Mesendoderm (in vitro differentiated cells): ENCODE measurements at regions not wholly inside any gene's neighbourhood (a gene's known extent, or its start where the extent isn't known, plus 50 kb on each side); places are given as distances from the start of the nearest gene placed in this dataset.
A peak's percentile ranks its signal among the peaks of the same experiment; 100 is the strongest.

Experiments
- DNase-seq: peaks from one replicate; pipeline ENCODE4 v3.0.0; 2013
- H2AK5ac ChIP-seq: 2 replicates; pipeline ENCODE4 v1.6.1; 2013; ENCODE audit warnings: low read length, inconsistent platforms
- H2BK120ac ChIP-seq: 2 replicates; pipeline ENCODE4 v1.6.1; 2013; ENCODE audit warnings: low read depth, mild to moderate bottlenecking, low read length, moderate library complexity, mixed read lengths
- H2BK15ac ChIP-seq: replicated peaks from 2 replicates; pipeline ENCODE4 v1.6.1; 2013; ENCODE audit warnings: low read depth, mild to moderate bottlenecking, moderate library complexity
- H2BK5ac ChIP-seq: 2 replicates; pipeline ENCODE4 v1.6.1; 2013; ENCODE audit warnings: low read length, inconsistent platforms
- H3K18ac ChIP-seq: 2 replicates; pipeline ENCODE4 v1.6.1; 2013; ENCODE audit warnings: mild to moderate bottlenecking, low read length, mixed read lengths
- H3K23ac ChIP-seq: one replicate; pipeline ENCODE4 v1.6.1; 2013; ENCODE audit warnings: low read length
- H3K27ac ChIP-seq: 2 replicates; pipeline ENCODE4 v1.5.1; 2013; ENCODE audit warnings: low read depth, mild to moderate bottlenecking, inconsistent platforms, low read length, moderate library complexity
- H3K27me3 ChIP-seq: 2 replicates; pipeline ENCODE4 v1.6.1; 2013; ENCODE audit warnings: low read length, control low read depth, mild to moderate bottlenecking, inconsistent platforms; ENCODE audit not compliant: insufficient read depth, poor library complexity
- H3K36me3 ChIP-seq: 2 replicates; pipeline ENCODE4 v1.6.1; 2013; ENCODE audit warnings: low read length, inconsistent platforms; ENCODE audit not compliant: control insufficient read depth, insufficient read depth
- H3K4ac ChIP-seq: one replicate; pipeline ENCODE4 v1.6.1; 2013; ENCODE audit warnings: low read depth, mild to moderate bottlenecking, low read length, moderate library complexity
- H3K4me1 ChIP-seq: 2 replicates; pipeline ENCODE4 v1.6.1; 2013; ENCODE audit warnings: low read depth, low read length, inconsistent platforms; ENCODE audit not compliant: control insufficient read depth
- H3K4me2 ChIP-seq: 2 replicates; pipeline ENCODE4 v1.6.1; 2013; ENCODE audit warnings: low read length
- H3K4me3 ChIP-seq: 2 replicates; pipeline ENCODE4 v1.5.1; 2013; ENCODE audit warnings: mild to moderate bottlenecking, low read length
- H3K56ac ChIP-seq: one replicate; pipeline ENCODE4 v1.6.1; 2013; ENCODE audit warnings: low read length
- H3K79me1 ChIP-seq: 2 replicates; pipeline ENCODE4 v1.6.1; 2013; ENCODE audit warnings: low read length, inconsistent platforms
- H3K79me2 ChIP-seq: 2 replicates; pipeline ENCODE4 v1.6.1; 2013; ENCODE audit warnings: mild to moderate bottlenecking, low read length; ENCODE audit not compliant: control insufficient read depth, insufficient read depth
- H3K9ac ChIP-seq: 2 replicates; pipeline ENCODE4 v1.6.1; 2013; ENCODE audit warnings: low read length, inconsistent platforms
- H4K5ac ChIP-seq: one replicate; pipeline ENCODE4 v1.6.1; 2013; ENCODE audit warnings: low read length
- H4K8ac ChIP-seq: one replicate; pipeline ENCODE4 v1.6.1; 2013; ENCODE audit warnings: low read depth, mild to moderate bottlenecking, control low read depth, low read length, moderate library complexity
- WGBS: extraction: QIAGEN DNeasy Blood & Tissue Kit; methylation state at CpG from one replicate; pipeline ENCODE4 v1.1.7; 2013; ENCODE audit warnings: low lambda C conversion rate, missing lambda C conversion rate; ENCODE audit not compliant: insufficient coverage; ENCODE audit errors: extremely low coverage; 5-methylcytosine and 5-hydroxymethylcytosine counted together

DNA sequence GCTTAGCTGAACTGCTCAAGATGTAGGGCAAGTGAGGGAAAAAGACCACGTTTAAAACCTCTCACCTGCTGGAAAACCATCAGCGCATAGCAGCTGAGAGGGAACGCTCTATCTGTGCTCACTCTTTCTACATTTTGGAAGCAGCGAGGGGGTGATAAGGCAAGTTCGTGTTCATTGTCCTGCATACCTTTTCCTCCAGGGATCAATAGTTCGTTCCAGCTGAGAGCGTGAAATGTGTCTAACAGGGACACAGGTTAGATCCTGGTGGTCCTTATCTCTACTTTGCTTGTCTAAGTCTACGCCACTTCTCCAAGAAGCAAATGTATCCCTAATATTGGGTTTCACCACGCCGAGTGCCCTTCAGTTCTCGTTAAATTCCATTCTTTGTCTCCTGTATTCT lies 183.5 kb upstream of the ZFHX3 start:
- DNase-seq, result peak; percentile 78
- Histone ChIP-seq H3K79me1 (no peaks in the 10 kb centered on the region), H3K27ac (peak overlapping the region; percentile 51), H3K27me3 (no peaks in the 10 kb centered on the region), H2BK5ac (no peak overlapping the region), H2BK15ac (no peak overlapping the region), H3K18ac (no peak overlapping the region), H4K8ac (no peak overlapping the region), H3K4me2 (no peak overlapping the region), H3K56ac (no peak overlapping the region), H3K23ac (no peak overlapping the region), H4K5ac (no peak overlapping the region), H3K4me1 (no peaks in the 10 kb centered on the region), H3K4ac (no peak overlapping the region), H2BK120ac (no peak overlapping the region), H3K79me2 (no peaks in the 10 kb centered on the region), H3K9ac (no peak overlapping the region), H3K36me3 (no peaks in the 10 kb centered on the region), H2AK5ac (no peak overlapping the region), H3K4me3 (no peak overlapping the region)
- no CpG with 5 or more reads among the region's 11 CpGs for WGBS

DNA sequence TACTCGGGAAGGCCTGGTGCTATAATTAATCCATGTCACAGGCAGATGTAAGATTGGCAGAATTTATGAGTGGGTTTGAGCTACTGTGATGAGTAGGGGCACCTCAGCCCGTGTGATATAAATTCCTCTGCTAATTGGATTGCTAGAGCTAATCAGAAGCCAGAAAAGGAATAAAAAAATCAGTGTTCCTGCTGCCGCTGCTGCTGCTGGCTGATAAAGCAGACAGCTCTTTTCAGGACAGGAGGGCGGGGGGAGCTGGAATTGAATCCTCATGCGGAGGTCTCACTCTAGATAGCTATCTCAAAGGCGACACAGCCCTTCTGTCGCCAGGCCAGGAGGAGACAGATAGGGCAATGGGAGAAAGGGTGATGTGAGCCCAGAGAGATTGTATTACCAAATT lies 182.7 kb upstream of the ZFHX3 start:
- no peak overlapping the region for H3K4me3 ChIP-seq
- H3K36me3 ChIP-seq, result no peaks in the 10 kb centered on the region
- no peak overlapping the region for H3K56ac ChIP-seq
- peak; percentile 65 for DNase-seq
- no peak overlapping the region for H2AK5ac ChIP-seq
- no peak overlapping the region for H3K23ac ChIP-seq
- no peak overlapping the region for H3K4me2 ChIP-seq
- no peak overlapping the region for H3K4ac ChIP-seq
- no peak overlapping the region for H3K9ac ChIP-seq
- H3K4me1 ChIP-seq, result no peaks in the 10 kb centered on the region
- H4K5ac ChIP-seq, result no peak overlapping the region
- H3K27ac ChIP-seq, result peak overlapping the region; percentile 51
- no peak overlapping the region for H3K18ac ChIP-seq
- H3K79me1 ChIP-seq, result no peaks in the 10 kb centered on the region
- H3K27me3 ChIP-seq, result no peaks in the 10 kb centered on the region
- H3K79me2 ChIP-seq, result no peaks in the 10 kb centered on the region
- no CpG with 5 or more reads among the region's 7 CpGs for WGBS
- H2BK15ac ChIP-seq, result no peak overlapping the region
- H2BK5ac ChIP-seq, result no peak overlapping the region
- H4K8ac ChIP-seq, result no peak overlapping the region
- no peak overlapping the region for H2BK120ac ChIP-seq

DNA sequence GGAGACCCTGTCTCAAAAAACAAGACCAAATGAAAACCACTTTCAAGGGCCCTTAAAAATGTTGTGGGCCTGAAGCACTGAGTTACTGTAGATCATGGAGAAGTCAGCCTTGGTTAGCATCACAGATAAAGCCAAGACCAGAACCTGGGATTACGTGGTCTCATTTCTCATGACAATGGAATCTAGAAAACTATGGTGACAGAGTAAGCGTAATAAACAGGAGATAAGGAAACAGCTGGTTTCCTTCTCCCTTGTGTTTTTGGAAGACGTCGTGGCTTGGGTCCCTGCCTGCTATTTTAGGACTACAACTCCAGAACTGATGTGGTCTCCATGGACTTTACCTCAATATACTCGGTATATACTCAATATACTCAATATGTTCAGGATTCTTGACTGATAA lies 180.7 kb upstream of the ZFHX3 start:
- no CpG with 5 or more reads among the region's 5 CpGs for WGBS
- H3K56ac ChIP-seq, result no peak overlapping the region
- no peak overlapping the region for H2BK15ac ChIP-seq
- no peak overlapping the region for H3K18ac ChIP-seq
- no peak overlapping the region for H2BK5ac ChIP-seq
- no peak overlapping the region for H3K23ac ChIP-seq
- no peak overlapping the region for H3K27ac ChIP-seq
- H3K4me1 ChIP-seq, result no peaks in the 10 kb centered on the region
- H4K8ac ChIP-seq, result no peak overlapping the region
- no peak overlapping the region for H4K5ac ChIP-seq
- no peaks in the 10 kb centered on the region for H3K36me3 ChIP-seq
- H3K27me3 ChIP-seq, result no peaks in the 10 kb centered on the region
- no peak overlapping the region for H2BK120ac ChIP-seq
- no peak overlapping the region for H3K4ac ChIP-seq
- H2AK5ac ChIP-seq, result no peak overlapping the region
- no peak overlapping the region for H3K9ac ChIP-seq
- DNase-seq, result peak; percentile 77
- H3K4me3 ChIP-seq, result no peak overlapping the region
- H3K79me1 ChIP-seq, result no peaks in the 10 kb centered on the region
- H3K4me2 ChIP-seq, result no peak overlapping the region
- no peaks in the 10 kb centered on the region for H3K79me2 ChIP-seq

DNA sequence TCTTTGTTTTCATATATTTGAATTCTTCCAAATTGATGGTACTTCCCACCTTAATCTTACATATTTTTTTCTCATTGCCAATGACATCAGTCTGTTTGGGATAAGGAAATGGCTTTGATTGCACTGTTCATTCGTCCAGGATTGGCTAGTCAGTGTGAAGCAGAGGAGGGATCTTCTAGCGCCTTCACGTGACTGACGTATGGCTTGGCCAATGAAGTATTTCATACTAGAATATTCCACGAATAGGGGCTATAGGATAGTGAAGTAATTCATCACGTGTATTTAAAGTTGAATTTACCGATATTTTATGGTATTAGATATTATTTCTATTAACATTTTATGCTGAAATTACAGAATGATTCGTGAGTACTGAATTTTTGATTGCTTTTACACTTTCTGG lies 178.7 kb upstream of the ZFHX3 start:
- Histone ChIP-seq H3K4me3 (no peak overlapping the region), H3K23ac (no peak overlapping the region), H4K5ac (no peak overlapping the region), H2BK15ac (no peak overlapping the region), H3K56ac (no peak overlapping the region), H3K27ac (no peak overlapping the region), H2BK120ac (no peak overlapping the region), H3K27me3 (no peaks in the 10 kb centered on the region), H3K79me1 (no peaks in the 10 kb centered on the region), H2BK5ac (no peak overlapping the region), H2AK5ac (no peak overlapping the region), H3K4ac (no peak overlapping the region), H3K18ac (no peak overlapping the region), H3K9ac (no peak overlapping the region), H3K4me1 (no peaks in the 10 kb centered on the region), H3K79me2 (no peaks in the 10 kb centered on the region), H4K8ac (no peak overlapping the region), H3K4me2 (no peak overlapping the region), H3K36me3 (no peaks in the 10 kb centered on the region)
- no CpG with 5 or more reads among the region's 8 CpGs for WGBS
- no peak for DNase-seq

DNA sequence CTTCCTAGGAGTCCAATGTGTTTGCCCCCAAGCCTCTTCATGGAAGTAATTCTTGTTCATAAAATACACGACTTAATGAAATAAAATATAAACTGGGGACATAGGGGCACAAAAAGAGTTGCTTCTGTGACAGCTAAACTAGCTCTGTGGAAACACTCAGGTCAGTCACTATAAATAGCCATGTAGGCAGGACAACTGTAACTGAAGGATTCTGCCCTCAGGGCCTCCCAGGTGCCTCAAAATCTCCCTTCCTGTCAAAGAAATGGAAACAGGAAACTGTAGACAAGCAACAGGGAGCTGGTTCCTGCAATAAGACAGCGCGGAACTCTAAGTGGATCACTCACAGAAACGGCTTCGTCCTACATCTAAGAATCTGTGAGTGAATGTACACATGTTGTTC lies 178.1 kb upstream of the ZFHX3 start:
- H3K27me3 ChIP-seq, result no peaks in the 10 kb centered on the region
- no peak for DNase-seq
- H3K36me3 ChIP-seq, result no peaks in the 10 kb centered on the region
- no peaks in the 10 kb centered on the region for H3K4me1 ChIP-seq
- H4K5ac ChIP-seq, result no peak overlapping the region
- H2BK120ac ChIP-seq, result no peak overlapping the region
- no peaks in the 10 kb centered on the region for H3K79me1 ChIP-seq
- no peak overlapping the region for H3K9ac ChIP-seq
- H3K4ac ChIP-seq, result peak overlapping the region; percentile 4
- H3K18ac ChIP-seq, result no peak overlapping the region
- H3K23ac ChIP-seq, result no peak overlapping the region
- no peak overlapping the region for H2AK5ac ChIP-seq
- H2BK5ac ChIP-seq, result no peak overlapping the region
- no peak overlapping the region for H3K56ac ChIP-seq
- H2BK15ac ChIP-seq, result no peak overlapping the region
- no peaks in the 10 kb centered on the region for H3K79me2 ChIP-seq
- H3K4me2 ChIP-seq, result no peak overlapping the region
- H3K4me3 ChIP-seq, result no peak overlapping the region
- H4K8ac ChIP-seq, result no peak overlapping the region
- no peak overlapping the region for H3K27ac ChIP-seq
- no CpG with 5 or more reads among the region's 5 CpGs for WGBS

DNA sequence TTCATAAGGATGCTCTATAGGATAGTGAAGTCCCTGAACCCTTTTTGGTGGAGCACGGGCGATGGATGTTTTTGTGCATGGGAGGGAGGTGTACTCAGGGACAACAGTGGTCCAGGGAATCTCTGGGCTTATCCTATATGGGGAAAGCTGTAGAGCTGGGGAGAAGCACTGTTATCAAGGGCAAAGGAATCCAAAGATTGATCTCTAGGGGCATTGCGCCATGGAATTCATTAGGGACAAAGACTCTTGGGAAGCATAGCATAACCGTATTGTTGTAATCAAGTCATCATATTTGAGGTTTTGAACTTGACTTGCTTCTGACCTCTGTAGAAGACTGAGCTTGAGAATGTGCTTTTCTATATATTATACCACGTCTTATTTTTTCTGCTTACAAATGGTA lies 172.9 kb upstream of the ZFHX3 start:
- Histone ChIP-seq H3K4me2 (no peak overlapping the region), H4K8ac (no peak overlapping the region), H2BK120ac (no peak overlapping the region), H3K9ac (no peak overlapping the region), H3K36me3 (no peaks in the 10 kb centered on the region), H3K79me1 (no peaks in the 10 kb centered on the region), H3K18ac (no peak overlapping the region), H3K27me3 (no peaks in the 10 kb centered on the region), H2AK5ac (no peak overlapping the region), H3K79me2 (no peaks in the 10 kb centered on the region), H3K56ac (no peak overlapping the region), H2BK5ac (no peak overlapping the region), H3K27ac (no peak overlapping the region), H3K4me3 (no peak overlapping the region), H4K5ac (no peak overlapping the region), H3K4ac (no peak overlapping the region), H3K23ac (no peak overlapping the region), H2BK15ac (no peak overlapping the region), H3K4me1 (no peaks in the 10 kb centered on the region)
- WGBS, result no CpG with 5 or more reads among the region's 5 CpGs
- no peak for DNase-seq
